ENCODE measurements at regions not wholly inside any gene's neighbourhood (a gene's known extent, or its start where the extent isn't known, plus 50 kb on each side); places are given as distances from the start of the nearest gene placed in this dataset.

GRCh38 chr3:153257673-153258351 lies 95.8 kb downstream of the RAP2B start:
- H3K9me3 Mint-ChIP-seq: no peaks in the 10 kb centered on the region
- Histone ChIP-seq H3F3A (ENCODE audit: low read depth) (no peaks in the 10 kb centered on the region), H2AFZ (replicated peaks) (no peak overlapping the region)

GRCh38 chr3:153259956-153260355 lies 97.9 kb downstream of the RAP2B start:
- TF ChIP-seq CTCF (IDR thresholded peaks at IDR 0.05): no peak
- no peak for TF ChIP-seq EZH2 (IDR thresholded peaks at IDR 0.05)
- no peak for TF ChIP-seq EZH2phosphoT487 (IDR thresholded peaks at IDR 0.05)
- Histone ChIP-seq H3K36me3 (no peaks in the 10 kb centered on the region), H3K27ac (no peak overlapping the region), H3K4me3 (no peak overlapping the region), H3K4me2 (no peak overlapping the region), H3K27me3 (no peaks in the 10 kb centered on the region), H3F3A (ENCODE audit: low read depth) (no peaks in the 10 kb centered on the region), H4K20me1 (ENCODE audit: low read depth) (no peaks in the 10 kb centered on the region), H3K9ac (no peak overlapping the region), H2AFZ (replicated peaks) (no peak overlapping the region), H3K9me3 (ENCODE audit: low read depth) (no peaks in the 10 kb centered on the region), H3K79me2 (ENCODE audit: low read depth) (no peaks in the 10 kb centered on the region), H3K4me1 (no peaks in the 10 kb centered on the region)
- Mint-ChIP-seq H3K36me3 (no peaks in the 10 kb centered on the region), H3K27ac (no peak overlapping the region), H3K27me3 (ENCODE audit: insufficient read depth, low read depth) (no peaks in the 10 kb centered on the region), H3K9me3 (peaks cover 1% of the 10 kb centered on the region), H3K4me3 (no peak overlapping the region), H3K4me1 (no peaks in the 10 kb centered on the region)
- DNase-seq (ENCODE audit: low spot score): no peak

More at GRCh38 chr3:153257673-153258351, 95.8 kb downstream of the RAP2B start:
- Histone ChIP-seq H3K4me1 (no peaks in the 10 kb centered on the region), H3K9me3 (ENCODE audit: low read depth) (no peaks in the 10 kb centered on the region), H3K27ac (no peak overlapping the region), H3K79me2 (ENCODE audit: low read depth) (no peaks in the 10 kb centered on the region), H3K27me3 (no peaks in the 10 kb centered on the region), H3K4me2 (no peak overlapping the region), H3K9ac (no peak overlapping the region), H4K20me1 (ENCODE audit: low read depth) (no peaks in the 10 kb centered on the region), H3K36me3 (no peaks in the 10 kb centered on the region), H3K4me3 (no peak overlapping the region)
- no peak overlapping the region for H3K4me3 Mint-ChIP-seq
- H3K4me1 Mint-ChIP-seq: no peaks in the 10 kb centered on the region
- no peak overlapping the region for H3K27ac Mint-ChIP-seq
- H3K27me3 Mint-ChIP-seq (ENCODE audit: insufficient read depth, low read depth): no peaks in the 10 kb centered on the region
- DNase-seq (ENCODE audit: low spot score): no peak
- no peaks in the 10 kb centered on the region for H3K36me3 Mint-ChIP-seq
- TF ChIP-seq CTCF (IDR thresholded peaks at IDR 0.05): no peak
- no peak for TF ChIP-seq EZH2phosphoT487 (IDR thresholded peaks at IDR 0.05)
- TF ChIP-seq EZH2 (IDR thresholded peaks at IDR 0.05): no peak

- Histone ChIP-seq H3K79me2 (ENCODE audit: low read depth) (no peaks in the 10 kb centered on the region), H3K4me2 (no peak overlapping the region), H3F3A (ENCODE audit: low read depth) (no peaks in the 10 kb centered on the region), H3K27ac (no peak overlapping the region), H4K20me1 (ENCODE audit: low read depth) (no peaks in the 10 kb centered on the region), H2AFZ (replicated peaks) (no peak overlapping the region), H3K27me3 (no peaks in the 10 kb centered on the region), H3K4me1 (no peaks in the 10 kb centered on the region), H3K36me3 (no peaks in the 10 kb centered on the region), H3K9ac (no peak overlapping the region), H3K9me3 (ENCODE audit: low read depth) (no peaks in the 10 kb centered on the region), H3K4me3 (no peak overlapping the region)
- TF ChIP-seq CTCF (IDR thresholded peaks at IDR 0.05) (no peak), EZH2phosphoT487 (IDR thresholded peaks at IDR 0.05) (no peak), EZH2 (IDR thresholded peaks at IDR 0.05) (no peak)
- Mint-ChIP-seq H3K27me3 (ENCODE audit: insufficient read depth, low read depth) (no peaks in the 10 kb centered on the region), H3K36me3 (no peaks in the 10 kb centered on the region), H3K27ac (no peak overlapping the region), H3K4me1 (no peaks in the 10 kb centered on the region), H3K4me3 (no peak overlapping the region), H3K9me3 (peaks cover 4% of the 10 kb centered on the region)
- DNase-seq (ENCODE audit: low spot score): no peak
Observed at GRCh38 chr3:153260681-153261080, 98.7 kb downstream of the RAP2B start.
